GM12878 (cell line): ENCODE measurements at regions not wholly inside any gene's neighbourhood (a gene's known extent, or its start where the extent isn't known, plus 50 kb on each side); places are given as distances from the start of the nearest gene placed in this dataset.

Experiments used
- ATAC-seq: fragments of 200-7000 bp; cut with Tn5 transposase; 3 replicates; pipeline ENCODE4 v1.9.1; 2020; ENCODE audit warnings: mild to moderate bottlenecking, moderate library complexity
- BruUV-seq: library from RNA; stranded (reverse); fragments of 400-500 nt; replicated peaks from 2 replicates; lab custom pipeline; 2021; lab: Mats Ljungman, UMichigan
- CTCF ChIA-PET: fragments of 300-600 bp; sonication (Branson Sonifier 250); formaldehyde crosslinking; extraction: SDS; loops from one replicate; lab custom pipeline; 2021; ENCODE audit warnings: inconsistent platforms; lab: Yijun Ruan, JAX
- POLR2A ChIA-PET: fragments of 350-600 bp; formaldehyde crosslinking; extraction: SDS; loops from one replicate; lab custom pipeline; 2021; ENCODE audit warnings: inconsistent platforms; lab: Charles Lee
- RAD21 ChIA-PET: fragments of 300-600 bp; sonication (Branson Sonifier 250); formaldehyde crosslinking; loops from one replicate; lab custom pipeline; 2023; ENCODE audit warnings: antibody characterized with exemption; ENCODE audit not compliant: unreplicated experiment; lab: Charles Lee
- SMC1A ChIA-PET: fragments of 300-600 bp; sonication (Branson Sonifier 250); formaldehyde crosslinking; loops from one replicate; lab custom pipeline; 2023; ENCODE audit not compliant: unreplicated experiment, uncharacterized antibody; lab: Charles Lee
- DNase-seq: peaks from one replicate; pipeline ENCODE4 v3.0.0-alpha.2; 2011; ENCODE audit warnings: low read depth, low spot score
- FAIRE-seq: peaks from 3 replicates; lab custom pipeline; 2011; peaks lifted over from hg19 to GRCh38; lab: Jason Lieb, UNC
- H2AFZ ChIP-seq: 2 replicates; pipeline ENCODE4 v1.6.0; 2011; ENCODE audit warnings: low read depth, low read length, control low read depth; ENCODE audit not compliant: control insufficient read depth
- H3K27ac ChIP-seq: 2 replicates; pipeline ENCODE4 v1.5.1; 2011; ENCODE audit warnings: control low read depth; ENCODE audit not compliant: control insufficient read depth, insufficient read depth
- H3K27me3 ChIP-seq, 2 experiments: replicated peaks in 1 of 2; 2 replicates each; pipeline versions ENCODE4 v1.6.0 to v1.6.1; 2011; ENCODE audit warnings: low read length in 1 of 2; ENCODE audit not compliant: control insufficient read depth in 2 of 2, insufficient read depth in 2 of 2
- H3K36me3 ChIP-seq, 2 experiments: 2 replicates each; pipeline ENCODE4 v1.5.1; 2011; ENCODE audit warnings: low read length in 1 of 2; ENCODE audit not compliant: control insufficient read depth in 2 of 2, insufficient read depth in 2 of 2
- H3K4me1 ChIP-seq: 2 replicates; pipeline ENCODE4 v1.6.1; 2011; ENCODE audit warnings: mild to moderate bottlenecking, low read length, moderate library complexity, mixed read lengths; ENCODE audit not compliant: control insufficient read depth, insufficient read depth
- H3K4me2 ChIP-seq: 2 replicates; pipeline ENCODE4 v1.6.0; 2011; ENCODE audit warnings: control low read depth; ENCODE audit not compliant: control insufficient read depth, insufficient read depth
- H3K4me3 ChIP-seq: fragments of 200-600 bp; sonication (generic); 2 replicates; pipeline ENCODE4 v1.5.1; 2016
- H3K79me2 ChIP-seq: 2 replicates; pipeline ENCODE4 v1.6.0; 2011; ENCODE audit warnings: low read length; ENCODE audit not compliant: control insufficient read depth, insufficient read depth
- H3K9ac ChIP-seq: 2 replicates; pipeline ENCODE4 v1.8.0; 2011; ENCODE audit warnings: low read length, control low read depth, mixed read lengths; ENCODE audit not compliant: control insufficient read depth, insufficient read depth
- H3K9me3 ChIP-seq: replicated peaks from 3 replicates; pipeline ENCODE4 v1.5.1; 2011; ENCODE audit warnings: mild to moderate bottlenecking, low read length; ENCODE audit not compliant: control insufficient read depth, insufficient read depth
- H4K20me1 ChIP-seq: 2 replicates; pipeline ENCODE4 v1.6.0; 2011; ENCODE audit not compliant: control insufficient read depth, insufficient read depth
- ATF2 ChIP-seq: IDR thresholded peaks from 2 replicates; pipeline ENCODE4 v1.6.1; 2012; ENCODE audit warnings: low read length, inconsistent platforms
- GATAD2B ChIP-seq: fragments of 450-650 bp; conservative IDR thresholded peaks from 2 replicates; pipeline ENCODE4 v1.6.1; 2017; ENCODE audit warnings: low read depth, mild to moderate bottlenecking, moderate library complexity
- IKZF1 ChIP-seq: fragments of 450-650 bp; conservative IDR thresholded peaks from 2 replicates; pipeline ENCODE4 v1.6.1; 2017; ENCODE audit warnings: antibody characterized with exemption, mild to moderate bottlenecking
- MEF2A ChIP-seq: IDR thresholded peaks from 2 replicates; pipeline ENCODE4 v1.6.1; 2011; ENCODE audit warnings: low read depth, mild to moderate bottlenecking, low read length, moderate library complexity; ENCODE audit not compliant: insufficient read depth
- NR2F1 ChIP-seq: fragments of 450-650 bp; conservative IDR thresholded peaks from 2 replicates; pipeline ENCODE4 v1.6.1; 2017; ENCODE audit warnings: mild to moderate bottlenecking
- POLR2AphosphoS5 ChIP-seq: IDR thresholded peaks from 2 replicates; pipeline ENCODE4 v1.6.1; 2011; ENCODE audit warnings: mild to moderate bottlenecking, low read length, inconsistent platforms
- WRNIP1 ChIP-seq: IDR thresholded peaks from 2 replicates; pipeline ENCODE4 v1.6.1; 2011; ENCODE audit warnings: low read depth, low read length, improper control_type of control experiment, borderline replicate concordance
- WGBS: methylation state at CpG from one replicate; pipeline ENCODE4 v1.1.6; 2016; ENCODE audit warnings: low lambda C conversion rate; ENCODE audit not compliant: insufficient replicate concordance, insufficient coverage; ENCODE audit errors: missing lambda C conversion rate; 5-methylcytosine and 5-hydroxymethylcytosine counted together
- in situ Hi-C: fragments of 300-500 bp; cut with MboI; formaldehyde crosslinking; loops from 9 replicates; pipeline ENCODE4 v1.14.3; 2018; ENCODE audit warnings: mixed read lengths
- intact Hi-C: fragments of 100-400 bp; cut with micrococcal nuclease; formaldehyde crosslinking; loops from one replicate; pipeline ENCODE4 v1.14.2; 2022; ENCODE audit not compliant: unreplicated experiment
- TF ChIP-seq, protein P1 (sequence below): IDR thresholded peaks from 2 replicates; pipeline ENCODE4 v1.6.1; 2012; ENCODE audit warnings: mild to moderate bottlenecking, low read depth, low read length

GRCh38 chr15:39246523-39246922, 334.4 kb upstream of the THBS1 start (continued):
- TF ChIP-seq, protein P1, sequence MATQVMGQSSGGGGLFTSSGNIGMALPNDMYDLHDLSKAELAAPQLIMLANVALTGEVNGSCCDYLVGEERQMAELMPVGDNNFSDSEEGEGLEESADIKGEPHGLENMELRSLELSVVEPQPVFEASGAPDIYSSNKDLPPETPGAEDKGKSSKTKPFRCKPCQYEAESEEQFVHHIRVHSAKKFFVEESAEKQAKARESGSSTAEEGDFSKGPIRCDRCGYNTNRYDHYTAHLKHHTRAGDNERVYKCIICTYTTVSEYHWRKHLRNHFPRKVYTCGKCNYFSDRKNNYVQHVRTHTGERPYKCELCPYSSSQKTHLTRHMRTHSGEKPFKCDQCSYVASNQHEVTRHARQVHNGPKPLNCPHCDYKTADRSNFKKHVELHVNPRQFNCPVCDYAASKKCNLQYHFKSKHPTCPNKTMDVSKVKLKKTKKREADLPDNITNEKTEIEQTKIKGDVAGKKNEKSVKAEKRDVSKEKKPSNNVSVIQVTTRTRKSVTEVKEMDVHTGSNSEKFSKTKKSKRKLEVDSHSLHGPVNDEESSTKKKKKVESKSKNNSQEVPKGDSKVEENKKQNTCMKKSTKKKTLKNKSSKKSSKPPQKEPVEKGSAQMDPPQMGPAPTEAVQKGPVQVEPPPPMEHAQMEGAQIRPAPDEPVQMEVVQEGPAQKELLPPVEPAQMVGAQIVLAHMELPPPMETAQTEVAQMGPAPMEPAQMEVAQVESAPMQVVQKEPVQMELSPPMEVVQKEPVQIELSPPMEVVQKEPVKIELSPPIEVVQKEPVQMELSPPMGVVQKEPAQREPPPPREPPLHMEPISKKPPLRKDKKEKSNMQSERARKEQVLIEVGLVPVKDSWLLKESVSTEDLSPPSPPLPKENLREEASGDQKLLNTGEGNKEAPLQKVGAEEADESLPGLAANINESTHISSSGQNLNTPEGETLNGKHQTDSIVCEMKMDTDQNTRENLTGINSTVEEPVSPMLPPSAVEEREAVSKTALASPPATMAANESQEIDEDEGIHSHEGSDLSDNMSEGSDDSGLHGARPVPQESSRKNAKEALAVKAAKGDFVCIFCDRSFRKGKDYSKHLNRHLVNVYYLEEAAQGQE: no peak
- TF ChIP-seq ATF2 (no peak), NR2F1 (no peak), MEF2A (no peak), POLR2AphosphoS5 (no peak), IKZF1 (no peak)

GRCh38 chr15:39247574-39247973, 333.3 kb upstream of the THBS1 start:
- POLR2A ChIA-PET: no interaction called here

More at GRCh38 chr15:39247574-39247973, 333.3 kb upstream of the THBS1 start:
- ATAC-seq (no peak), DNase-seq (no peak), FAIRE-seq (no peak)
- H3K79me2 ChIP-seq: no peaks in the 10 kb centered on the region
- SMC1A ChIA-PET: no interaction called here
- no peaks in the 10 kb centered on the region for H3K27me3 ChIP-seq
- no peak overlapping the region for H3K27ac ChIP-seq
- RAD21 ChIA-PET: no interaction called here
- TF ChIP-seq GATAD2B: no peak
- TF ChIP-seq WRNIP1: no peak
- no peak for TF ChIP-seq ATF2
- H3K4me2 ChIP-seq: no peak overlapping the region
- 13% methylated on average over 1 of the region's 1 CpG for WGBS
- H4K20me1 ChIP-seq: no peaks in the 10 kb centered on the region
- H2AFZ ChIP-seq: no peak overlapping the region
- intact Hi-C loops (no loop called here), in situ Hi-C loops (no loop called here)
- H3K36me3 ChIP-seq: no peaks in the 10 kb centered on the region
- H3K9me3 ChIP-seq: no peaks in the 10 kb centered on the region
- H3K9ac ChIP-seq: no peak overlapping the region
- no TSS peak for BruUV-seq
- H3K4me3 ChIP-seq: no peak overlapping the region
- CTCF ChIA-PET: no interaction called here
- no peaks in the 10 kb centered on the region for H3K4me1 ChIP-seq
